ENCODE measurements at regions not wholly inside any gene's neighbourhood (a gene's known extent, or its start where the extent isn't known, plus 50 kb on each side); places are given as distances from the start of the nearest gene placed in this dataset.

DNA sequence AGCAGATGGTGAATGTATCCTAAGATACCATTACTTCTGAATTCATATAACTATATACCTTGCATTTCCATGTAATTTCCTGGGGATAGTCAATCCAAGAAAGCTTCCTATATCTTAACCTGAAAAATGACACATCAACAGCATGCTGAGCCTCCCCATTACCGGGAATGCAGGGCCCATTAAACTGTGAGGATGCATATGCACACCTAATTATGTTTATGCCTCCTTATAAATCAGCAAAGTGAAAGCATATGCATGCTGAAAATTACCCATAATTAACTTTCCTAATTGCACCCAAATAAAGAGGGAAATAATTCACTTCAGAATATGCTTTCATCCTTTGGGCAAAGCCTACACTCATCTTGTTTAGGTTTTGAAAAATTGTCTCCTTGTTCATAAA, 663.0 kb downstream of the KCNA4 start:
- H3K27me3 Mint-ChIP-seq (ENCODE audit: insufficient read depth, unreplicated experiment): peaks cover 3% of the 10 kb centered on the region
- Histone ChIP-seq H3K9me3 (no peaks in the 10 kb centered on the region), H3K27me3 (replicated peaks; ENCODE audit: control insufficient read depth, insufficient read depth, low read length) (no peaks in the 10 kb centered on the region), H3K4me3 (ENCODE audit: low read depth, low read length) (no peak overlapping the region), H3K4me1 (no peaks in the 10 kb centered on the region), H3K36me3 (ENCODE audit: control insufficient read depth, insufficient read depth, low read length) (no peaks in the 10 kb centered on the region)
- no peak overlapping the region for H3K4me3 Mint-ChIP-seq (ENCODE audit: unreplicated experiment)
- ChIA-PET POLR2A (no interaction called here), CTCF (no interaction called here)
- no peaks in the 10 kb centered on the region for H3K36me3 Mint-ChIP-seq (ENCODE audit: insufficient read depth, unreplicated experiment)
- H3K27ac Mint-ChIP-seq (ENCODE audit: unreplicated experiment): no peak overlapping the region
- no TSS peak for BruUV-seq (replicated peaks)
- H3K4me1 Mint-ChIP-seq (ENCODE audit: low read depth, unreplicated experiment): no peaks in the 10 kb centered on the region
- no peak for DNase-seq
- no peaks in the 10 kb centered on the region for H3K9me3 Mint-ChIP-seq (ENCODE audit: unreplicated experiment)
- TF ChIP-seq, protein P1, sequence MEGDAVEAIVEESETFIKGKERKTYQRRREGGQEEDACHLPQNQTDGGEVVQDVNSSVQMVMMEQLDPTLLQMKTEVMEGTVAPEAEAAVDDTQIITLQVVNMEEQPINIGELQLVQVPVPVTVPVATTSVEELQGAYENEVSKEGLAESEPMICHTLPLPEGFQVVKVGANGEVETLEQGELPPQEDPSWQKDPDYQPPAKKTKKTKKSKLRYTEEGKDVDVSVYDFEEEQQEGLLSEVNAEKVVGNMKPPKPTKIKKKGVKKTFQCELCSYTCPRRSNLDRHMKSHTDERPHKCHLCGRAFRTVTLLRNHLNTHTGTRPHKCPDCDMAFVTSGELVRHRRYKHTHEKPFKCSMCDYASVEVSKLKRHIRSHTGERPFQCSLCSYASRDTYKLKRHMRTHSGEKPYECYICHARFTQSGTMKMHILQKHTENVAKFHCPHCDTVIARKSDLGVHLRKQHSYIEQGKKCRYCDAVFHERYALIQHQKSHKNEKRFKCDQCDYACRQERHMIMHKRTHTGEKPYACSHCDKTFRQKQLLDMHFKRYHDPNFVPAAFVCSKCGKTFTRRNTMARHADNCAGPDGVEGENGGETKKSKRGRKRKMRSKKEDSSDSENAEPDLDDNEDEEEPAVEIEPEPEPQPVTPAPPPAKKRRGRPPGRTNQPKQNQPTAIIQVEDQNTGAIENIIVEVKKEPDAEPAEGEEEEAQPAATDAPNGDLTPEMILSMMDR (IDR thresholded peaks at IDR 0.05; ENCODE audit: insufficient read depth in 1 of 2, low read depth in 1 of 2, low read length in 1 of 2, severe bottlenecking in 1 of 2, unreplicated experiment in 1 of 2): no peak
- intact Hi-C loops (cut with micrococcal nuclease; ENCODE audit: unreplicated experiment): no loop called here

DNA sequence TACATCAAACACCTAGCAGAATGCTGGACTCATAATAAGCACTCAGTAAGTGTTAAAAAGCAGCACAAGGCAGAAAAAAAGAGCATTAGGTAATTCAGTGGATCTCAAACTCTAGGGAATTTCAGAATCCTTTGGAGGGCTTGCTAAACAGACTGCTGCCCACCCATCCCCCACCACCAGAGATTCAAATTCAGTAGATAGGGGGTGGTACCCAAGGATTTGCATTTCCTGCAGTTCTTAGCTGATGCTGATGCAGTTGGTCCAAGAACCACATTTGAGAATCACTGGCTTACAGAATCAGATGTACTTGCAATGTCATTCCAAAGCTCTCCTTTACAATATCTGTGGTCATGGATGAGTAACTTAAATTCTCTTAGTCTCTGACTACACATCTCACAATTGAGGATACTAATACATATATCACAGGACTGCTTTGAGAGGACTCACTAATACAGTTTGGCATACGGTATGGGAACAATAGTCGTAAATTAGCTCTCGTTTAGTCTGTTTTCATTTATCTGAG, 664.5 kb downstream of the KCNA4 start:
- H3K27ac Mint-ChIP-seq (ENCODE audit: unreplicated experiment): no peak overlapping the region
- intact Hi-C loops (cut with micrococcal nuclease; ENCODE audit: unreplicated experiment): no loop called here
- H3K9me3 Mint-ChIP-seq (ENCODE audit: unreplicated experiment): no peaks in the 10 kb centered on the region
- H3K4me3 Mint-ChIP-seq (ENCODE audit: unreplicated experiment): no peak overlapping the region
- no TSS peak for BruUV-seq (replicated peaks)
- peaks cover 3% of the 10 kb centered on the region for H3K27me3 Mint-ChIP-seq (ENCODE audit: insufficient read depth, unreplicated experiment)
- H3K27me3 ChIP-seq (replicated peaks; ENCODE audit: control insufficient read depth, insufficient read depth, low read length): no peaks in the 10 kb centered on the region
- ChIA-PET POLR2A (no interaction called here), CTCF (no interaction called here)
- TF ChIP-seq, protein P1 (IDR thresholded peaks at IDR 0.05; ENCODE audit: insufficient read depth in 1 of 2, low read depth in 1 of 2, low read length in 1 of 2, severe bottlenecking in 1 of 2, unreplicated experiment in 1 of 2): no peak
- H3K4me1 ChIP-seq: no peaks in the 10 kb centered on the region
- H3K36me3 ChIP-seq (ENCODE audit: control insufficient read depth, insufficient read depth, low read length): no peaks in the 10 kb centered on the region
- H3K9me3 ChIP-seq: no peaks in the 10 kb centered on the region
- H3K4me1 Mint-ChIP-seq (ENCODE audit: low read depth, unreplicated experiment): no peaks in the 10 kb centered on the region
- no peak for DNase-seq
- H3K4me3 ChIP-seq (ENCODE audit: low read depth, low read length): no peak overlapping the region
- no peaks in the 10 kb centered on the region for H3K36me3 Mint-ChIP-seq (ENCODE audit: insufficient read depth, unreplicated experiment)

DNA sequence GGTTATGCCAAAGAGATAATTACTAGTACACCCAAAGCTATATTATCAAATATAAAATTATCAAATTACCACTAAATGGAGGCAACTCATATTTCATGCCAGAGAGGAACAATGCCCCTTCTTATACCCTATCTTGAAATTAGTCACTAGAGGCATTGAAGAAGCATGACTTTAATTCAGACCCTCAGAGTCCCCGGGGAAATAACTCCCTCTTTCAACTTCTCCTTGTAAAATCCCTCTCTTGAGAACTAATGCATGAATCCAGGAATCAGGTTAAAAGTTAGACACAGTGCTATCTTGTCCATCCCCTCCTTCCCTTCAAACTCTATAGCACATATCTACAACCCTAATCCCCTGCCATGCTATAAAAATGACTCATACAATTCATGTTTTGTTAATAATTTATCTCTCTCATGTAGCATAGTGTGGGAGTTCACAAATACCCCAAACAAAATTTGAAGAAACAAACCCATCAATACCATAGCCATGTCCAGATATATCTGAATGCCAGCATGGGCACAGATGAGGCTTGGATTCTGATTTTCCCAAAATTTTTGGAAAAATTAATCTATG, 665.4 kb downstream of the KCNA4 start:
- no peak for DNase-seq
- Mint-ChIP-seq H3K27ac (ENCODE audit: unreplicated experiment) (no peak overlapping the region), H3K36me3 (ENCODE audit: insufficient read depth, unreplicated experiment) (no peaks in the 10 kb centered on the region), H3K27me3 (ENCODE audit: insufficient read depth, unreplicated experiment) (peaks cover 3% of the 10 kb centered on the region), H3K4me1 (ENCODE audit: low read depth, unreplicated experiment) (no peaks in the 10 kb centered on the region), H3K9me3 (ENCODE audit: unreplicated experiment) (no peaks in the 10 kb centered on the region), H3K4me3 (ENCODE audit: unreplicated experiment) (no peak overlapping the region)
- Histone ChIP-seq H3K27me3 (replicated peaks; ENCODE audit: control insufficient read depth, insufficient read depth, low read length) (no peaks in the 10 kb centered on the region), H3K9me3 (no peaks in the 10 kb centered on the region), H3K4me3 (ENCODE audit: low read depth, low read length) (no peak overlapping the region), H3K4me1 (no peaks in the 10 kb centered on the region), H3K36me3 (ENCODE audit: control insufficient read depth, insufficient read depth, low read length) (no peaks in the 10 kb centered on the region)
- no TSS peak for BruUV-seq (replicated peaks)
- intact Hi-C loops (cut with micrococcal nuclease; ENCODE audit: unreplicated experiment): no loop called here
- CTCF ChIA-PET: no interaction called here
- TF ChIP-seq, protein P1 (IDR thresholded peaks at IDR 0.05; ENCODE audit: insufficient read depth in 1 of 2, low read depth in 1 of 2, low read length in 1 of 2, severe bottlenecking in 1 of 2, unreplicated experiment in 1 of 2): no peak
- POLR2A ChIA-PET: no interaction called here

Data from Caco-2 (cell line).